ENCODE measurements at regions not wholly inside any gene's neighbourhood (a gene's known extent, or its start where the extent isn't known, plus 50 kb on each side); places are given as distances from the start of the nearest gene placed in this dataset.

DNA sequence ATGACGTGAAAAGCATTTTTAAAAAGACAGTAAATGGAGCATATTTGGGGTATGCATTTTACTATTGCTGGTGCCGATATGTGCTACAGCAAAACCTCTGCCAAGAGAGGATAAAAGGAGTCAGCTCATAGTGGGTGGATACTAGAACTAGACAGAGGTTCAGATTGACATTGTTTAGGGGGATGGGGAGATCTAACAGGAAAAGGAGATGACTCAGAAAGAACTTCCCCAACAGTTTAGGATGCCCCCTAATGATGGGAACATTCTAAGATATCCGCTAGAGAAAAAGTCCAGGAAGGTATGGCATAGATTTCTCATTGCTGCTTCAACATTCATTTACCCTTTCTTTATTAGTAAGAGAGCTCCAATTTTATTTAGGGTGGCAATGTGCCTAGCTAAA lies 110.5 kb upstream of the CLEC14A start:
- TF ChIP-seq, protein P1, sequence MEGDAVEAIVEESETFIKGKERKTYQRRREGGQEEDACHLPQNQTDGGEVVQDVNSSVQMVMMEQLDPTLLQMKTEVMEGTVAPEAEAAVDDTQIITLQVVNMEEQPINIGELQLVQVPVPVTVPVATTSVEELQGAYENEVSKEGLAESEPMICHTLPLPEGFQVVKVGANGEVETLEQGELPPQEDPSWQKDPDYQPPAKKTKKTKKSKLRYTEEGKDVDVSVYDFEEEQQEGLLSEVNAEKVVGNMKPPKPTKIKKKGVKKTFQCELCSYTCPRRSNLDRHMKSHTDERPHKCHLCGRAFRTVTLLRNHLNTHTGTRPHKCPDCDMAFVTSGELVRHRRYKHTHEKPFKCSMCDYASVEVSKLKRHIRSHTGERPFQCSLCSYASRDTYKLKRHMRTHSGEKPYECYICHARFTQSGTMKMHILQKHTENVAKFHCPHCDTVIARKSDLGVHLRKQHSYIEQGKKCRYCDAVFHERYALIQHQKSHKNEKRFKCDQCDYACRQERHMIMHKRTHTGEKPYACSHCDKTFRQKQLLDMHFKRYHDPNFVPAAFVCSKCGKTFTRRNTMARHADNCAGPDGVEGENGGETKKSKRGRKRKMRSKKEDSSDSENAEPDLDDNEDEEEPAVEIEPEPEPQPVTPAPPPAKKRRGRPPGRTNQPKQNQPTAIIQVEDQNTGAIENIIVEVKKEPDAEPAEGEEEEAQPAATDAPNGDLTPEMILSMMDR (IDR thresholded peaks at IDR 0.05), result no peak
- TF ChIP-seq ZFX (IDR thresholded peaks at IDR 0.05; ENCODE audit: borderline replicate concordance), result no peak

Measured in 22Rv1 (cell line).